C4-2B (cell line): ENCODE measurements at regions not wholly inside any gene's neighbourhood (a gene's known extent, or its start where the extent isn't known, plus 50 kb on each side); places are given as distances from the start of the nearest gene placed in this dataset.

Experiments used
- ZFX ChIP-seq: fragments of 450-650 bp; IDR thresholded peaks from 2 replicates; pipeline ENCODE4 v1.6.1; 2017
- TF ChIP-seq, protein P1 (sequence below): fragments of 450-650 bp; conservative IDR thresholded peaks from 2 replicates; pipeline ENCODE4 v1.5.1; 2017; ENCODE audit warnings: mild to moderate bottlenecking

DNA sequence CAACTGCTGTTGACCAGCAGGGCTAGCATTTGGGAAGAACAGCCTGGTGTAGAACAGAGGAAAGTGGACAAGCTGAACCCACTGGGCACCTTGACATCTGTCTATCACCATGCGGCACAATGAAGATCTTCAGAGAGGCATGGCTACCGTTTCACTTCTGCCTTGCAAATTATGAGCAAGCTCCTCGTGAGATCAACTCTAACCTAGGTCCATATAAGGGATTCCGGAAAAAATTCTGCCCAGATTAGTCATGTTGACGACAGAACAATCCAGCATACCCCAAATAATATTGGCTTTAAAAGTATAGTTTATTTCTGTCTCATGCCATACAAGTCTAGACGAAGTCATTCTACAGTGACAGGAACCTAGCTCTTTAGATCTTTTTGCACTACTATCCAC is 91.6 kb upstream of the ATF7IP start:
- TF ChIP-seq, protein P1, sequence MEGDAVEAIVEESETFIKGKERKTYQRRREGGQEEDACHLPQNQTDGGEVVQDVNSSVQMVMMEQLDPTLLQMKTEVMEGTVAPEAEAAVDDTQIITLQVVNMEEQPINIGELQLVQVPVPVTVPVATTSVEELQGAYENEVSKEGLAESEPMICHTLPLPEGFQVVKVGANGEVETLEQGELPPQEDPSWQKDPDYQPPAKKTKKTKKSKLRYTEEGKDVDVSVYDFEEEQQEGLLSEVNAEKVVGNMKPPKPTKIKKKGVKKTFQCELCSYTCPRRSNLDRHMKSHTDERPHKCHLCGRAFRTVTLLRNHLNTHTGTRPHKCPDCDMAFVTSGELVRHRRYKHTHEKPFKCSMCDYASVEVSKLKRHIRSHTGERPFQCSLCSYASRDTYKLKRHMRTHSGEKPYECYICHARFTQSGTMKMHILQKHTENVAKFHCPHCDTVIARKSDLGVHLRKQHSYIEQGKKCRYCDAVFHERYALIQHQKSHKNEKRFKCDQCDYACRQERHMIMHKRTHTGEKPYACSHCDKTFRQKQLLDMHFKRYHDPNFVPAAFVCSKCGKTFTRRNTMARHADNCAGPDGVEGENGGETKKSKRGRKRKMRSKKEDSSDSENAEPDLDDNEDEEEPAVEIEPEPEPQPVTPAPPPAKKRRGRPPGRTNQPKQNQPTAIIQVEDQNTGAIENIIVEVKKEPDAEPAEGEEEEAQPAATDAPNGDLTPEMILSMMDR, result no peak
- TF ChIP-seq ZFX, result no peak
